Fibroblast of skin of right quadriceps (primary cell): ENCODE measurements at regions not wholly inside any gene's neighbourhood (a gene's known extent, or its start where the extent isn't known, plus 50 kb on each side); places are given as distances from the start of the nearest gene placed in this dataset.
"Not testable (repeated sequence)": the region's sequence is repeated elsewhere in the genome, so short reads cannot be mapped to it uniquely, and the experiment has no call there.

Experiments used
- DNase-seq: peaks from one replicate; pipeline ENCODE4 v3.0.0-alpha.2; 2013

- no peak for DNase-seq
Observed at GRCh38 chr7:54292171-54292925, 249.8 kb upstream of the VSTM2A start.

- DNase-seq, result no peak
Observed at GRCh38 chr7:54299426-54299825, 242.7 kb upstream of the VSTM2A start.

DNA sequence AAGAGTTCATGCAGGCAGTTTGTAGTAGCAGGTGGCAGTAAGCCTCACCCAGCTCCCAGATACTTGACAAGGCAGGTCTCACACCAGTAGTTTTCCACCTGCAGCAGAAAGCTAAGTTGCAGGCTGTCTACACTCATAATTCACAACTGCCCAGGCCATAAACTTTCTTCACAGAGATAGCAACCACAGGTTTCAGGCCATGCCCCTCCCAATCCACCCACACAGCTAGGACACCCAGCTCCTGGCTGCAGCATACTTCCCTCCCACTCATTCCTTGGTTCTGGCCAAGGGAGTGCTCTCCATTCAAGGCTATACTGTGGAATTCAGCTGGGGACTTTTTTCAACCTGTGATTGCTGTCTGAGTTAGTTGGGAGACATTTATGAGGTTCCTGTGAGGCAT is 226.2 kb upstream of the VSTM2A start:
- not testable (repeated sequence) for DNase-seq

GRCh38 chr7:54326592-54327167 is 215.5 kb upstream of the VSTM2A start:
- no peak for DNase-seq

GRCh38 chr7:54330216-54330800 is 211.9 kb upstream of the VSTM2A start:
- no peak for DNase-seq

DNA sequence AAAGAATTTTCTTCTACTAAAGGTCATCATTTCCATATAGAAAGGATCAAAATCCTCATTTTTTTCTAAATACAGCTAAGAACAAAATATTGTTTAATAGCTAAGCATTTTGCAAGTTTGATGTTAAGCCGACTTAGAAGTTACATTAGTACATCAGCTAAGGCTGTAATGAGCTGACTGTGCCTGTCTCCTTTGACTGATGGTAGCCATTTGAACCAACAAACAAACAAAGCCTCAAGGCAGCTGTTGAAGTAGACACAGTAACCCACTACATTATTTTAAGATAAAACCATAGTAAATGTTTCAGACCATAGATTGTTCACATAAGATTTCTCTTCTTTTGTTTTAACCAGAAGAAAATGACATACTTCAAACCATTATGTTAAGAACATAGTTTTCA is 210.9 kb upstream of the VSTM2A start:
- no peak for DNase-seq

DNA sequence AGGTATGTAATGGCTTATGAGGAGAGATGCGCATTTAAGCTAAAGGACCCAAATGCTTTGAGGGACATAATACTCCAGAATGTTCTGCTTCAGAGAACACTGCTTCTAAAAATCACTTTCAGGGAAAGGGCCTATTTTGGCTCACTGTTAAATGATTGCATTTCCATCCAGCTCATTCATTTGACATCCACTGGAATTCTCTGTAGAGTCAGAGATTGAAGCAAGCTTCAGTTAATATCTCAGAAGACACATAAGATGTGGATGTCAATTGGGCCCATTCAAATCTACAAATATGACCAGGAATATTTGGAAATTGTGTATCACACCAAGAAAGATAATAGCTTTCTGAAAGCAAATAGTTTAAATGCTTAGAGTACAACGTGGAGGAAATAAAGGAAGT is 209.9 kb upstream of the VSTM2A start:
- DNase-seq, result no peak

DNA sequence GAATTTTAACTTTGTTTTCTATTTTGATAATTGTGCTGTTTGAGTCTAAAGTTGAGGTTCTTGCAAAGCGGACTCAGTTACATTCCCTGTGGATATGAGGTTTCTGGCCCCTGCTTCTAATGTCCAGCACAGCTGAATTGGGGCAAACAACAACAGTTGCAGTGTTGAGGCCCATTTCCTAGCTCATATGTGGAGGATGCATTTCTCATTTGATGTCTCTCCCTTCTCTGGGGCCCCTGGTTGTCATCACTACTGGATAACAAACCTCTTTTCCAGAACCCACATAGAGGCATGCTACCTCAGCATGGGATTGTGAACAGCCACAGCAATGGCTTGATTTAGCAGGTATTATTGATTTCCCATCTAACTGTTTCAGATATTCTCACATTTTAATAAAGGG is 208.2 kb upstream of the VSTM2A start:
- DNase-seq, result no peak

DNA sequence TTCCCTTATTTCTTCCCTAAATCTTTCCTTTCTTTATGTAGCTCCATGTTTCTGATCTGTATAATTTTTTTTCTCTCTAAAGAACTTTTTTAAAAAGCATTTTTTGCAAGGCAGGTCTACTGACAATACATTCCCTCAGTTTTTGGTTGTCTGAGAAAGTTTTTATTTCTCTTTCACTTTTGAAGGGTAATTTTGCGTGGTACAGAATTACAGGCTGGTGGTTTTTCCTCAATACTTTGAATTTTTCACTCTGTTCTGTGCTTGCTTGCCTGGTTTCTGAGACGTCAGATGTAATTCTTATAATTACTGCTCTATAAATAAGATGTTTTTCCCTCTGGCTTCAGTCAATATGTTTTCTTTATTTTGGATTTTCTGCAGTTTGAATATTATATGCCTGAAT is 205.4 kb upstream of the VSTM2A start:
- no peak for DNase-seq

DNA sequence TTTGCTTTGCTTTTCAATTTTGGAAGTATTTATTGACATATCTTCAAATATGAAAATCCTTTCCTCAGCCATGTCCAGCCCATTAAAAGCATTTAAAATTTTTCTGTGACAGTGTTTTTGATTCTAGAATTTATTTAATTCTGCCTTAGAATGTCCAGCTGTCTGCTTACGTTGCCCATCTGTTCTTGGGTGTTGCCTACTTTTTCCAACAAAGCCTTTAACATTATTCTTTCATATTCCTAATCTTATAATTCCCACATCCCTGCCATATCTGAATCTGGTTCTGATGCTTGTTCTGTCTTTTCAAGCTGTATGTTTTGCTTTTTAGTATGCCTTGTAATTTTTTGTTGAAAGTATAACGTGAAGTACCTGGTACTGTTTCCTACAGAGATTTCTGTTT is 204.7 kb upstream of the VSTM2A start:
- DNase-seq, result no peak

- DNase-seq, result no peak
Observed at GRCh38 chr7:54338319-54338718, 203.9 kb upstream of the VSTM2A start.

DNA sequence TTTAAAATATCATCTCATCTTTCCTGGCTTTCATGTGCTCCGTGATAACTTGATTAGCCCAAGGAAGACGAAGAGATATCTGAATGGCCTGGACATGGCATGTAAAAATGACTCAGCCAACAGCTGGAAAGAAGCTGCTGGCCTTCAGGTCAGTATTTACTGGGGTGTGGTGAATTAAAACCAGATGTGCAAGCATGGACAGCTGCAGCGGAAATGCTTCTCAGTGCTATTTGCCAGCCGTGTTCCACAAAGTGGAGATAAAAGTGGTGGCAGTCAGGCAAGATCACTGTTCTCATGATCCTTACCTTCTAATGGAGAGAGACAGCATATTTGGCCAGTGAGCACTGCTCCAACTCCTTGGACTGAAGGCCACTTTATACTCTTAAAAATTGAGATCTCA is 203.1 kb upstream of the VSTM2A start:
- no peak for DNase-seq

DNA sequence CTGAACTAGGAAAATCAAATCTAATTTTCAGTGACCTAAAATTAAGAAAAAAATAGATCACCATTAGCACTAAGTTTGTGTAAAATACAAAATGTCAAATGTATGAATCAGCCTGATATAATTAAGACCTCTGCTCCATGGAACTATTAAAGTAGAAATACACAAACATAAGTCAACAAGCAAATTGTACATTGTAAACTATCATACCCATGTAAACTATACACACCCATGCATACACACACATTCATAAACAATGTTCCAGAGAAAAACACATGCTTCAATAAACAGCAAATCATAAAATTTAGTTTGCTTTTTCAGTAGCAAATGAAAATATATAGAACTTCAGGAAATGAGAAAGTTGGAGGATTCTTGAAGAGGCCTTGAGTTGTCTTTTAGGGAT is 199.7 kb upstream of the VSTM2A start:
- DNase-seq, result no peak

GRCh38 chr7:54343511-54343910 is 198.7 kb upstream of the VSTM2A start:
- DNase-seq, result no peak

- DNase-seq, result no peak
Observed at GRCh38 chr7:54345746-54346145, 196.4 kb upstream of the VSTM2A start.

DNA sequence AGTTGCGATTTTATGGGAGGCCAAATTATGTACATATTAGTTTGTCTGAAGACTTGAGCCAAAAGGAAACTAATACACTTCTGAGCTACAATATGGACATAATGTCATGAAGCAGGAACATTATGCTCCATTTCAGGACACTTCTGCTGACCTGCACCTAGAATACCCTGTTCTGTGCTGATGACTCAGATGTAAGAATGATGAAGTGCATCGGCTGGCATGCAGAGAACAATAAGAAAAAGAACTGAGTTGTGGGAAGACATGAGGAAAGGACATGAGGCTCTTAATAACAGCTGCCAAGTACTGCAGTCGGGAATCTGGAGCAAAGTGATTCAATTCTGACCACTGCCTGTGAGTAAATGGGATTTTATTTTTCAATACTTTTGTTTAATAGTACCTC is 192.9 kb upstream of the VSTM2A start:
- DNase-seq, result no peak

GRCh38 chr7:54354436-54354835 is 187.7 kb upstream of the VSTM2A start:
- no peak for DNase-seq

DNA sequence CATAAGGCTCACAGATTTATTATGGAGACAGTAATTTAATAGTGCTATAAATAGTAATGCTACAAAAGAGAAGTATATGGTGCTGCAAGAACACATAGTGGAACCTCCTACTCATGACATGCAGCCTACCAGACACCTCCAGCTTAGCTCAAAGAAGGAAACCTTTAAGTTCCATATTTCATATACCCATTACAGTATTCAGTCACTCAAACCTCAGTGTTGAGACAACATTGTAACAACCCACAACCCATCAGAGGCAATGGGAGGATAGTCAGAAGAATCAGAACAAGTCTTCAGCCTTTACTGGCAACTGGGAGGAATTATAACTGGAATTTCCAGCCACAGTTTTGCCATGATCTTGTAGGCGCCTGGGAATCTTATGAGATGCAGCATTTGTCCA is 186.3 kb upstream of the VSTM2A start:
- DNase-seq, result no peak

GRCh38 chr7:54360075-54360840 is 181.9 kb upstream of the VSTM2A start:
- DNase-seq, result no peak

GRCh38 chr7:54390565-54390964 is 151.6 kb upstream of the VSTM2A start:
- no peak for DNase-seq

DNA sequence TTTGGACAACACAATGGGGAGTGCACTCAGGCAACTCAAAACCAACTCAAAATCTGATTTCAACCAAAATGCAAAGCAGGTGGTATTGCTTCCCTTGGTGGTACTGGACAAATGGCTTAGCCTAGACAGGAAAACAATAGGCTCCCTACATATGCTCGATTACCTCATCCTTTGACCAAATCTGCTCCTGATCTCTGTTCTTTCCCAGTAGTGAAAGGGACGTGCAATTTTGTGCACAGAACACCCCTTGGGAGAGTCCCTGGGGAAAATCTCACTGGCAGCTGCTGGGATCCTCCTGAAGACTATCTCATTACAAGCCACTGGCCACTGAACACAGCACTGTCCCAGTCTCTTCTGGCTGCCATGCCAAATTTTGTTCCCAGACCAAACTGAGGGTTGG is 149.2 kb upstream of the VSTM2A start:
- no peak for DNase-seq

- DNase-seq, result no peak
Observed at GRCh38 chr7:54394834-54395233, 147.3 kb upstream of the VSTM2A start.

DNA sequence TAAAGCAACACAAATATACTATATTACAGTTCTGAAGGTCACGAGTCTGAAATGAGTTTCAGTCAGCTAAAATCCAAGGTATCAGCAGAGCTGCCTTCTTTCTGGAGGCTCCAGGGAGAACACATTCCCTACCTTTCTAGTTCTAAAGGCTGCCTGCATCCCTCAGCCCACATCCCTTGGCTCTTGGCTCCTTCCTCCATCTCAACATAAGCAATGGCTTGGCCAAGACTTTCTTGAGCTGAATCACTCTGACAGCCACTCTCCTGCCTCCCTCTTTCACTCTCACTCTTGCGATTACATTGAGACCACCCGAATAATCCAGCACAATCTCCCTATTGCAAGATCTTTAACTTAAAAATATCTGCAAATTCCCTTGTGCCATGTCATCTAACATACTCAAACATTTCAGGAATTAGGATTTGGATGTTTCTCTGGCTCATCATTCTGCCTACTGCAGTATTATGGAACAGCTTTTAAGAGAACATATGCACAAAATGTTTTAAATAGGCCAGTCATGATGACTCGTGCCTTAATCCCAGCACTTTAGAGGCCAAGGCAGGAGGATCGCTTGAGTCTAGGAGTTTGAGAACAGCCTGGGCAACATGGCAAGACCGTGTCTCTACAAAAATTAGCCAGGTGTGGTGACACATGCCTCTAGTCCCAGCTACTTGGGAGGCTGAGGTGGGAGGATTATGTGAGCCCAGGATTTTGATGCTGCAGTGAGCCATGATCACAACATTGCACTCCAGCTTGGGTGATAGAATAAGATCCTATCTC is 144.2 kb upstream of the VSTM2A start:
- DNase-seq, result no peak
